ENCODE measurements at regions not wholly inside any gene's neighbourhood (a gene's known extent, or its start where the extent isn't known, plus 50 kb on each side); places are given as distances from the start of the nearest gene placed in this dataset.

DNA sequence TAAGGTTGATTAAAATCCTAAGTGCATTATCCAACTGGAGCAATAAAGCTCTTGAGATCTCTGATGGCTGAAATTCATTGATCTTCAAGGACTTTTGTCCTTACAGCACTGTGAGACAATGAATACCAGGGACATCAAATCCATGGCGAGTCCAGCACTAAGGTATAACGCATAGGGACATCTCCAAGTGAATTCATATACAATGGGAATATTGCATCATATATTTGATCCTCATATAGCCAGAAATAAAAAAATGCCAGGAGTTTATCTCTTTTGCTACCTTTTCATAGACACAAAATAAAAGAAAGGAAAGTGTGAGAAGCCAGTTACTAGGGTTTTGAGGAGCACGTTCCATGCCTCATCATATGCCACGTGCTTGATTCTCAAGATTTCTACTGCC, 112.5 kb upstream of the CDH13 start:
- ATAC-seq = no peak
- no peaks in the 10 kb centered on the region for H3K9me3 Mint-ChIP-seq

DNA sequence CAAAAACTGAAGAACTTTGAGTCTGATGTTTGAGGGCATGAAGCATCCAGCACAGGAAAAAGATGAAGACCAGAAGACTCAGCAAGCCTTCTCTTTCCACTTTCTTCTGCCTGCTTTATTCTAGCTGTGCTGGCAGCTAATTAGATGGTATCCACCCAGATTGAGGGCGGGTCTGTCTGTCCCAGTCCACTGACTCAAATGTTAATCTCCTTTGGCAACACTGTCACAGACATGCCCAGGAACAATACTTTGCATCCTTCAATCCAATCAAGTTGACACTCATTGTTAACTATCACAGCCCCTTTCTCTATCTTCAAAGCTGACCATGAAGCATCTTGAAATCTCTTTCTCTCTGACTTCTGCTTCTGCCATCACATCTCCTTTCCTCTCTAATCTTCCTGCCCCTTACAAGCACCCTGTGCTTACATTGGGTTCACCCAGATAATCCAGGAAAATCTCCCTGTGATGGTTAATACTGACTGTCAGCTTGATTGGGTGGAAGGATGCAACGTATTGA, 115.9 kb upstream of the CDH13 start:
- no peak for ATAC-seq
- Mint-ChIP-seq H3K27me3 (no peaks in the 10 kb centered on the region), H3K4me3 (no peak overlapping the region), H3K27ac (no peak overlapping the region), H3K9me3 (peaks cover 9% of the 10 kb centered on the region), H3K4me1 (no peaks in the 10 kb centered on the region), H3K36me3 (no peaks in the 10 kb centered on the region)

More for the DNA sequence above, 112.5 kb upstream of the CDH13 start:
- H3K36me3 Mint-ChIP-seq = no peaks in the 10 kb centered on the region
- no peaks in the 10 kb centered on the region for H3K4me1 Mint-ChIP-seq
- no peaks in the 10 kb centered on the region for H3K27me3 Mint-ChIP-seq
- no peak overlapping the region for H3K4me3 Mint-ChIP-seq
- no peak overlapping the region for H3K27ac Mint-ChIP-seq

DNA sequence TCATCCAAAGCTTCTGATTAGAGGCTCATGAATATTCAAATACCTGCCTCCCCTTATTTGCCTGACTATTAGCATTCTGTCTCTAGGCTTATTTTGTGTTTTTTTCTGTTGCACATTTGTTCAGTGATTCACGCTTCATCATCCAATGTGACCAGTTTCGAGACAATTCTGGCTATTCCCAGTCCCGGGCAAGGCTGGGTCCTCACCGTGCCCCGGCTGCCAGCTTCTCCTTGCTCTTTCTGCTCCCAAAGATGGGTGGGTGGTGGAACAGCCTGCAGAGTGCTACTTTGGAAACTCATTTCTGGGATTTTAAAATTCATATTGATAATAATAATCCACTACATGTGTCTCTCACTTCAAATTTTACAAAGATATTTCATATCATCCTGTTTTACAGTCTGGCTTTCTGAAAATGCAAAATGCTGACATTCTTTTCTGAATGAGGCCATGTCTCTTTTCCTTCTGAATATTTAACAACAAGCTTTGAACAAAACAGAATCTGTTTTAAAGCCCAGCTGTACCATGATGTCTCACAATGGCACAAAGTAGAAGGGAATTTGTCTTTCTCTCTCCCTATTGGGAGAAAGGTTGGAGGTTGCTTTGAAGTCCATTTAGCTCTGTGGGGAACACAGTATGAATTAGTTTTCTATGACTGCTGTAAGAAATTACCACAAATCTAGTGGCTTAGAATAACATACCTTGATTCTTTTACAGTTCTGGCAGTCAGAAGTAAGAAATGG, 116.9 kb upstream of the CDH13 start:
- Mint-ChIP-seq H3K27ac (no peak overlapping the region), H3K36me3 (no peaks in the 10 kb centered on the region), H3K27me3 (no peaks in the 10 kb centered on the region), H3K9me3 (peaks cover 9% of the 10 kb centered on the region), H3K4me3 (no peak overlapping the region), H3K4me1 (no peaks in the 10 kb centered on the region)
- no peak for ATAC-seq

DNA sequence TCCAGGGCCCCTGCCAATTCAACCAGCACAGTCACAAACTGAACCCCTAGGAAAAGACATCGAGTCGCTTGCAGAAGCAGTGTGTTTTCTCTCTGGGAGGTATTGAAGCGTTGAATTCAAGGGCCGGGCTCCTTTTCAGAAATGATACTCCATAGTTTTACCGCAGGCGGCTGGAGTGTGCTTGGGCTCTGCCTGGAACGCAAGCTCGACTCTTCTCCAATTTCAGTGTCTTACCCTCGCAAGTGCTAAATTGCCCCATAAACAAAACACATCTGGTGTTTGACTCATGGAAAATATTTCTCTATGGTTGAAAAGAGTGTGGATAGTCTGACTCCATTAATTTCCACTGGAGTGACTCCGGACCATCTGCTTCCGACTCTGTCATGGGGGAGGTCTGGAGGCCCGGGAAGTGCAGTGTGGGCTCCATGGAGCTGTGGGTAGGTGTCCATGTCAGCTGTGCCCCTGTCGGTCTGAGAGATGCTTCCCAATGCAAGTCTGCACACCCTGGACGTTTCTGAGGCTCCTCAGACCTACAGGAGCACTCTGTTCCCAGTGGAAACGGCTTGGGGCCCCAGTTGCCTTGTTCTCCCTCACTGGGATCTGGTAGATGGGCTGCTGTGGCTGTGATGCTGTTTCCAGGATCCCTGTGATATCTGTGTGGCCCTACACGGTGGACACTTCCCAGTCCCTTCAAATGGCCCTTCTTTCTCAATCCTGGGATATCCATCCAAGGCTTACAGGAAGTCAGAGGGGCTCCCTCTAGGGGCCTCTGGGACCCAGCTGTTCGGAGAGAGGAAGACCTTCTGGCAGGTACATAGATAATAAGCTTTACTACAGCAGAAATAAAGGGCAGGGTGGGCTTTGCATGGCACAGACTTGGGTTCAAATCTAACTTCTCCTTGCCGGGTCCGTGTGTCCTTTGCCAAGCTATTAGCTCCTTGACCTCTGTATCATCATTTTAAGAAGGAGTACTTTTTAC, 119.8 kb upstream of the CDH13 start:
- no peaks in the 10 kb centered on the region for H3K36me3 Mint-ChIP-seq
- H3K4me1 Mint-ChIP-seq = no peaks in the 10 kb centered on the region
- ATAC-seq = no peak
- H3K4me3 Mint-ChIP-seq = no peak overlapping the region
- peaks cover 9% of the 10 kb centered on the region for H3K9me3 Mint-ChIP-seq
- no peak overlapping the region for H3K27ac Mint-ChIP-seq
- H3K27me3 Mint-ChIP-seq = peaks cover 7% of the 10 kb centered on the region

DNA sequence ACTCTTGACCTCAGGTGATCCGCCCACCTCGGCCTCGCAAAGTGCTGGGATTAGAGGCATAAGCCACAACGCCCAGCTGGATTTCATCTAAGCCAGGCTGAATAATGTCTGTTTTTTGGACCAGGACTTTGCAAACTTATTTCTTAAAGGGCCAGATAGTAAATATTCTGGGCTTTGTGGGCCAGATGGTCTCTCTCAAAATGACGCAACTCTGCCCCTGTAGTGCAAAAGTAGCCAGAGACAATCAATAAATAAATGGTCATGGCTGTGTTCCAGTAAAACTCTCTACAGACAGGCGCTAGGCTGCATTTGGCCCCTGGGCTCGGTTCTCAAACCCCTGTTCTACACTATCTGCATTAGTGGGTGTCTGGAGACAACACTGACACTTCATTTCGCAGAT, 121.9 kb upstream of the CDH13 start:
- H3K4me1 Mint-ChIP-seq = no peaks in the 10 kb centered on the region
- no peak overlapping the region for H3K27ac Mint-ChIP-seq
- peaks cover 9% of the 10 kb centered on the region for H3K27me3 Mint-ChIP-seq
- no peaks in the 10 kb centered on the region for H3K36me3 Mint-ChIP-seq
- ATAC-seq = no peak
- H3K9me3 Mint-ChIP-seq = peaks cover 9% of the 10 kb centered on the region
- no peak overlapping the region for H3K4me3 Mint-ChIP-seq

DNA sequence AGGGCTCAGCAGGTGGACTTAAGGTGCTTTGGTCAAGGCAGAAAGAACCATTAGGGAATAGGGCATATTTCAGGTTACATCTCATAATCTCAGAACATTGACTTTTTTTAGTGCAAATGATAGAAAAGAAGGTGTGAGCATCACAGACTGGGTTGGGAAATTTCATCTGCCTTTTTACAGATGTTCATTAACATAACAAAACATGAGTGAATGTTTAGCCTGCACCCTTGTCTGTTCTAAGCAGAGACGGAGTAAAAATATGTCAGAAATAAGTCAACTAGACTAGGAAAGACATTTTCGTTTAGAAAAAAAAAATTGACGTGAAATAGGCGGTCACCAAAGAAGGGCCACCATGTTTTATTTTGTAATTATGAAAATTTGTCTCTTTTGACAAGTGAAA, 127.5 kb upstream of the CDH13 start:
- Mint-ChIP-seq H3K36me3 (no peaks in the 10 kb centered on the region), H3K27ac (no peak overlapping the region), H3K4me3 (no peak overlapping the region), H3K4me1 (no peaks in the 10 kb centered on the region), H3K27me3 (peaks cover 9% of the 10 kb centered on the region), H3K9me3 (no peaks in the 10 kb centered on the region)
- ATAC-seq = no peak

DNA sequence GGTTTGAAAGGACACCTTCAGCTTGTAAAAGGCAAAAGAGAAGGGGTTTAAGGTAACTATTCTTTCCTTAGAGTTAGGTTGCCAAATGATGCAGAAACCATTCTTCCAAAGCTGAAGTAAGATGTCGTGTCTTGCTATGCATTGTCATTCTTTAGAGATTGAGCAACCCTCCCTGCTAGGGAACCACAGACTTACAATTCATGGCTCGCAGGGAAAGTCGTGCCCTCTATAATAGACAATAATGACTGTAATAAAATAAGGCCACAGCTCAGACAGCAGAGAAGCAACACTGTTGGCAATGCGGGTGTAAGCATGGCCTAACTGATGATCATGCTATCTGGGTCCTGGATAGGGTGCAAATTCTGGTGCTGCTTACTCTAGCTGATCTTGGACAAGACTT, 129.6 kb upstream of the CDH13 start:
- Mint-ChIP-seq H3K4me1 (no peaks in the 10 kb centered on the region), H3K27ac (no peak overlapping the region), H3K36me3 (no peaks in the 10 kb centered on the region), H3K9me3 (no peaks in the 10 kb centered on the region), H3K4me3 (no peak overlapping the region), H3K27me3 (peaks cover 11% of the 10 kb centered on the region)
- ATAC-seq = no peak

DNA sequence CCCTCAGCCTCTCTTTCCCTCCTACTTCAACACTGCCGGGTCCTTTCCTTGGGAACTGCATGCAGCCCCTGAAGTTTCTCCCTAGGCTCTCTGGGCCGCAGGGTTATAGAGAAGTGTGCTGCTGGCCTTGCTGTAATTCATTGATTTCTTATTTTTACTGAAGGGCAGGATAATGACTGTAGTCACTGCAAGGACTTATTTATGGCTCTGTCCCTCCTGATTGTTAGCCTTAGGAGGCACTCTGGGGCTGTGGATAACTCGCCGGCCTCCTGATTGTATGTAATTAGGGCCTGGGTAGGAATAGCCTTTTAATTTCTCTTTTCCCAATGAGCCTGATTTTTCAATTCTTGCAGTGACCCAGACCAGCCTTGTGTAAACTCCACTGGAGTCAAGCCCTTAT, 138.3 kb upstream of the CDH13 start:
- no peaks in the 10 kb centered on the region for H3K9me3 Mint-ChIP-seq

DNA sequence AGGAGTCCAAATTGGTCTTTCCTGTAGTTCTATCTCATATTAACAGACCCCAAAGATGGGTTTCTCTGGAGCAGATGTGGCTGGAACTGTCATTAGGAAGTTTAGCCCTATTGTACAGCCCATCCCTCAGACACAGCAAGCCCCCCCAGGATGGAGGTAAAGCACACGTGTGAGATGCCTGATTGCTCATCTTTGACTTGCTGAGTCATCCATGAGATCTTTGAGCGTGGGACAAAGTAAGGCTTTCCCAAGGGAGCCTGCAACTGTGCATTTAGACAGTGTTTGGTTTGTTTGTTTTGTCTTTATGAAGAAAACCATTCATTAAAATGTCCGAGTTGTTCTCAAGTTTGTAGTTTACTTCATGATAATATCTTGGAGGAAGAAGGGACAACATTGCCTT, 145.3 kb upstream of the CDH13 start:
- H3K27me3 Mint-ChIP-seq = peaks cover 29% of the 10 kb centered on the region
- no peak overlapping the region for H3K4me3 Mint-ChIP-seq
- no peak for ATAC-seq
- no peaks in the 10 kb centered on the region for H3K9me3 Mint-ChIP-seq
- H3K4me1 Mint-ChIP-seq = no peaks in the 10 kb centered on the region
- no peak overlapping the region for H3K27ac Mint-ChIP-seq
- H3K36me3 Mint-ChIP-seq = no peaks in the 10 kb centered on the region

More for the DNA sequence above, 138.3 kb upstream of the CDH13 start:
- no peaks in the 10 kb centered on the region for H3K36me3 Mint-ChIP-seq
- ATAC-seq = no peak
- no peak overlapping the region for H3K4me3 Mint-ChIP-seq
- H3K27ac Mint-ChIP-seq = no peak overlapping the region
- H3K27me3 Mint-ChIP-seq = peaks cover 9% of the 10 kb centered on the region
- no peaks in the 10 kb centered on the region for H3K4me1 Mint-ChIP-seq

DNA sequence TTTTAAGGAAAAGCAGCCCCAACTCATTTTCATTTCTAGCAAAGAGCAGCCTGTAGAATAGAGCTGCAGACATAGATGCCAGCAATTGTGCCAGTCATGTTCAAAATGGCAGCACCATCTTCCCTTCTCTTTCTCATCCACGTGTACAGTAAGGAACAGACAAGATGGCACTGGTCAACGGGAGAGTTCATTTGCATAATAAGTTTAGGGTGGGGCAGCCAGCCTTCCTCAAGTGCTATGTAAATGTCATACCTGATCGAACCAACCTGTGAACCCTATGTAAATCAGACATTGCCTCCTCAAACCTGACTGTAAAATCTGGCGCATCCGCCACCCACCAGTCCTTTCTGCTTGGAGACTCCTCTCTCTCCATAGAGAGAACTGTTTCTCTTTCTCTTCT, 150.0 kb upstream of the CDH13 start:
- Mint-ChIP-seq H3K36me3 (no peaks in the 10 kb centered on the region), H3K27me3 (peaks cover 53% of the 10 kb centered on the region), H3K27ac (no peak overlapping the region), H3K9me3 (peaks cover 10% of the 10 kb centered on the region), H3K4me1 (no peaks in the 10 kb centered on the region), H3K4me3 (no peak overlapping the region)
- no peak for ATAC-seq

DNA sequence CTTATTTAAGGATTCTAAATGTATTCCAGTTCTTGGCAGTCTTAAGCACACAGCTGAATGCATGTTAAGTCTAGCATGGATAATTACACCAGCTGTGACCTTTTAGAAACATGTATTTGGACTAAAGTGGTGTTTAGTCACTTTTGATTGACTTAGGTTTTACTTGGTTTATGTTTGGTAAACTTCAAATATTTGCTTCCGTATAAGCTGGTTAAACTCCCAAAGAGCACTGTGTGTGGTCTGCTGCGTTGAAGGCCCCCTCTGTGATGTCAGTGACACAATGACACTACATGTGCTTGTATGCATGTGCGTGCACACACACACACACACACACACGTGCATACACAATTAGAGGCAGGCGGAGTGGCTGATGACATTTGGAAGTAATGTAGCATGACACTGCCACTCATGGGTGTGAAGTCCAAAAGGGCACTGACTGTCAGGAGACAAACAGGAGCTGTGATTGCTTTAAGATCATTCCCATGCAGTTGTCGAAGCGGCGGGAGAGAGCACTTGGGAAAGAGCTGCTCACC, 156.1 kb upstream of the CDH13 start:
- Mint-ChIP-seq H3K4me1 (no peaks in the 10 kb centered on the region), H3K4me3 (no peak overlapping the region), H3K27ac (no peak overlapping the region), H3K27me3 (peaks cover 29% of the 10 kb centered on the region), H3K9me3 (peaks cover 13% of the 10 kb centered on the region), H3K36me3 (no peaks in the 10 kb centered on the region)
- ATAC-seq = no peak

DNA sequence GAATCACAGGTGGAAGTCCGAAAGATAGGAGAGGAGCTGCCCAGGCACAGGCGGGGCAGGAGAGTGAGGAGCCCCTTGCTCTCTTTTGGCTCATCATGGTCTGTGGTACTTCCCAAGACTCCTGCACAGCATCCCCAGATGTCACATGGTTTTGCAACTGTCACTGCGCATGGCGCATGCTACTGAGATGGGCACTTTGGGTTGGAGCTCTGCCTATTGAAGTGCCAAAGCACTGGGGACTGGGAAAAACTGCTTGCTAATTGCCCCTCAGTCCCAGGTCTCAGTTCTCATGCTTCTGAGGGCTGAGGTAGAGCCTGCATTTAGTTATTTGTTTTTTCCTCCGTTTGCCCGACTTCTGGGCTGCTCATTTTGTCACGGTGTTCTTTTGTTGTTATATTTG, 156.8 kb upstream of the CDH13 start:
- Mint-ChIP-seq H3K4me3 (no peak overlapping the region), H3K36me3 (no peaks in the 10 kb centered on the region), H3K9me3 (peaks cover 13% of the 10 kb centered on the region), H3K27me3 (peaks cover 24% of the 10 kb centered on the region), H3K4me1 (no peaks in the 10 kb centered on the region), H3K27ac (no peak overlapping the region)
- no peak for ATAC-seq

DNA sequence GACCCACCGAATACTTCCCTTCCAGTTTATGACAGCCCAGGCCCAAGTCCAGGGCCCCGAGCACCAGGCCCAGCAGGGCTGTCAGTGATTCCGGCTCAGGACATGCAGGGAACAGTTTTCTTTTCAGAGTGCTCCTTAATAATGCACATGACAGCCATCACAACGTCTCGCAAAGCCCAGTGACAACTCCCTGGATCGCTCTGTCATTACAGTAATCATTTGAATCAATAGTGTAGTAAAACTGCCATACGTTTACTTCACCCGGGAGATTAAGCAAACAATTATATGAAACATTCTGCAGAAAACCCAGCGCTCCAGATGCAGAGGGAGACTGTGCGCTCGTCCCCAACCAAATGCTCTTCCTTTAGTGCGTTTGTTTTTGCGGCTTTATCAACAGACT, 162.6 kb upstream of the CDH13 start:
- H3K9me3 Mint-ChIP-seq = peaks cover 3% of the 10 kb centered on the region

DNA sequence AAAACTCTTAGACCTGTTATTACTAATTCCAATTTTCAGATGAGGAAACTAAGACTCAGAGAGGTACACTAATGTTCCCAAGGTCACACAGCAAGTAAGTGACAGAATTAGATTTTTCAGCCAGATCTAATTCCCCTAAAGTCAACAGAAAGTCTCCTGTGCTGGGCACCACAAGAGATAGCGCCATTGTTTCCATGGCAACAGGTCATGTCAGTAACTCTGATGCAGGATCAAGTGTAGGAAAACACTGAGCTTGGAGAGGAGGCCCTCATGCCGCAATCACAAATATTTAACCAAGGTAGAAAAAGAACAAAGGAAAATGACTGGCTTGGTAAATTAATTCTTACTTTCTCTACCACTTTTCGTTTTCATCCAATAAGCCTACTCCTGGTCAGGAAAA, 166.0 kb upstream of the CDH13 start:
- Mint-ChIP-seq H3K36me3 (no peaks in the 10 kb centered on the region), H3K4me1 (peaks cover 12% of the 10 kb centered on the region), H3K4me3 (no peak overlapping the region), H3K27me3 (peaks cover 42% of the 10 kb centered on the region), H3K27ac (no peak overlapping the region), H3K9me3 (no peaks in the 10 kb centered on the region)
- ATAC-seq = no peak

More for the DNA sequence above, 162.6 kb upstream of the CDH13 start:
- Mint-ChIP-seq H3K27me3 (peaks cover 18% of the 10 kb centered on the region), H3K4me1 (peaks cover 6% of the 10 kb centered on the region), H3K36me3 (no peaks in the 10 kb centered on the region), H3K4me3 (no peak overlapping the region), H3K27ac (no peak overlapping the region)
- ATAC-seq = no peak

DNA sequence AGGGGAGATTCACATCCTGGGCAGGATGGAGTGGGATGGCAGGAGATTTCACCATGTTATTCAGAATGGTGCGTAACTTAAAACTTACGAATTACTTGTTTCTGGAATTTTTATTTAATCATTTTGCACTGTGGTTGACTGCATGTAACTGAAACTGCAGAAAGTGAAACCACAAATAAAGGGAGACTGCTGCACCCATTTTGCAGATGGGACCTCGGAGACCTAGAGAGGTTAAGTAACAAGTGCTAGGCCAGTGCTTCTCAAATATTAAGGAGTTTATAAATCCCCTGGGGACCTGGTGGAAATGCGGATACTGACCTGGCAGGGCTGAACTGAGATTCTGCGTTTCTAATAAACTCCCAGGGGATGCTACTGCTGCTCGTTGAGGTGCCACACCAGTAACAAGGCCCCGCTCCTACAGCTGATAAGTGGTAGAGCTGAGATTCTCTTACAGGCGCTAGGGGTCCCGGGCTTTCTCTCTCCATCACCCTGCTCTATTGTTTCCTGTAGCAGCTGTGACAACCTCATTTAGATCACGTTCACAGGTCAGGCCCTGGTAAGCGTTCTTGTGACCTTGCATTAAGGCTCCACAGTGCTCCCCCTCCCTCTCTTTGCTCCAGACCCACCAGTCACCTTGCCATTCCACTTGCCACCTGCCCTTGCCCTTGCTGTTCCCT, 167.1 kb upstream of the CDH13 start:
- H3K9me3 Mint-ChIP-seq = no peaks in the 10 kb centered on the region
- no peak for ATAC-seq
- no peak overlapping the region for H3K4me3 Mint-ChIP-seq
- peaks cover 42% of the 10 kb centered on the region for H3K27me3 Mint-ChIP-seq
- no peak overlapping the region for H3K27ac Mint-ChIP-seq
- H3K36me3 Mint-ChIP-seq = no peaks in the 10 kb centered on the region
- peaks cover 12% of the 10 kb centered on the region for H3K4me1 Mint-ChIP-seq
